OCI-LY7 (cell line): ENCODE measurements at regions not wholly inside any gene's neighbourhood (a gene's known extent, or its start where the extent isn't known, plus 50 kb on each side); places are given as distances from the start of the nearest gene placed in this dataset.

Source experiments
- BruUV-seq: library from RNA; stranded (reverse); fragments of 400-500 nt; replicated peaks from 2 replicates; lab custom pipeline; 2021; lab: Mats Ljungman, UMichigan
- CTCF ChIA-PET: fragments of 300-600 bp; sonication (Branson Sonifier 250); formaldehyde crosslinking; loops from one replicate; lab custom pipeline; 2022; ENCODE audit warnings: antibody characterized with exemption; ENCODE audit not compliant: unreplicated experiment; lab: Charles Lee
- POLR2A ChIA-PET: fragments of 300-600 bp; sonication (Branson Sonifier 250); formaldehyde crosslinking; loops from one replicate; lab custom pipeline; 2022; ENCODE audit warnings: antibody characterized with exemption; lab: Charles Lee
- DNase-seq: peaks from one replicate; pipeline ENCODE4 v3.0.0-alpha.2; 2015; ENCODE audit warnings: low spot score
- H2AFZ ChIP-seq: fragments of 200-600 bp; sonication (generic), shearing (Covaris generic); 2 replicates; pipeline ENCODE4 v1.6.1; 2014; ENCODE audit warnings: mild to moderate bottlenecking, antibody characterized with exemption, low read length, moderate library complexity
- H3K27ac ChIP-seq: fragments of 200-600 bp; sonication (generic); 2 replicates; pipeline ENCODE4 v1.5.1; 2014; ENCODE audit warnings: mixed run types, low read depth, mild to moderate bottlenecking, moderate library complexity, low read length, inconsistent platforms; ENCODE audit not compliant: poor library complexity, severe bottlenecking
- H3K36me3 ChIP-seq: fragments of 200-600 bp; sonication (generic); 2 replicates; pipeline ENCODE4 v1.6.1; 2014; ENCODE audit warnings: mild to moderate bottlenecking, antibody characterized with exemption, low read length, moderate library complexity, mixed read lengths; ENCODE audit not compliant: insufficient read depth
- H3K4me1 ChIP-seq: fragments of 200-600 bp; sonication (generic); 2 replicates; pipeline ENCODE4 v1.5.1; 2014; ENCODE audit warnings: mild to moderate bottlenecking, low read length; ENCODE audit not compliant: insufficient read depth, poor library complexity, severe bottlenecking
- H3K4me2 ChIP-seq: fragments of 200-600 bp; sonication (generic); 2 replicates; pipeline ENCODE4 v1.6.1; 2014; ENCODE audit warnings: mild to moderate bottlenecking, low read length
- H3K4me3 ChIP-seq: fragments of 200-600 bp; sonication (generic); 2 replicates; pipeline ENCODE4 v1.5.1; 2014; ENCODE audit warnings: mild to moderate bottlenecking, low read depth, low read length; ENCODE audit not compliant: poor library complexity, severe bottlenecking
- H3K79me2 ChIP-seq: fragments of 200-600 bp; sonication (generic); 2 replicates; pipeline ENCODE4 v1.6.1; 2016; ENCODE audit warnings: low read depth, mild to moderate bottlenecking, low read length, moderate library complexity, mixed read lengths; ENCODE audit not compliant: insufficient read depth
- H3K9me2 ChIP-seq: fragments of 200-600 bp; sonication (generic); 2 replicates; pipeline ENCODE4 v1.6.1; 2016; ENCODE audit warnings: mild to moderate bottlenecking, low read length, mixed read lengths; ENCODE audit not compliant: insufficient read depth
- H3K9me3 ChIP-seq: fragments of 200-600 bp; sonication (generic); 2 replicates; pipeline ENCODE4 v1.6.1; 2014; ENCODE audit warnings: mild to moderate bottlenecking, mixed run types, low read length, mixed read lengths
- H4K20me1 ChIP-seq: fragments of 200-600 bp; sonication (generic); 2 replicates; pipeline ENCODE4 v1.6.1; 2014; ENCODE audit warnings: mild to moderate bottlenecking, antibody characterized with exemption, low read length, moderate library complexity, mixed read lengths; ENCODE audit not compliant: insufficient read depth
- CTCF ChIP-seq: fragments of 200-600 bp; sonication (generic); conservative IDR thresholded peaks from 2 replicates; pipeline ENCODE4 v1.5.1; 2014; ENCODE audit warnings: mild to moderate bottlenecking, antibody characterized with exemption, low read length, moderate library complexity, mixed read lengths
- EZH2phosphoT487 ChIP-seq: fragments of 200-600 bp; sonication (generic); IDR thresholded peaks from 2 replicates; pipeline ENCODE4 v1.6.1; 2018; ENCODE audit warnings: low read depth, borderline replicate concordance, mild to moderate bottlenecking, mixed run types, antibody characterized with exemption, low read length, moderate library complexity, mixed read lengths
- intact Hi-C: fragments of 100-400 bp; cut with micrococcal nuclease; formaldehyde crosslinking; loops from one replicate; pipeline ENCODE4 v1.10.0; 2022; ENCODE audit not compliant: unreplicated experiment

GRCh38 chr4:124803026-124803425 lies 90.5 kb upstream of the ANKRD50 start:
- DNase-seq: no peak
- no peaks in the 10 kb centered on the region for H4K20me1 ChIP-seq
- BruUV-seq: no TSS peak
- CTCF ChIA-PET: no interaction called here
- H2AFZ ChIP-seq: no peak overlapping the region
- no peaks in the 10 kb centered on the region for H3K4me1 ChIP-seq
- H3K36me3 ChIP-seq: no peaks in the 10 kb centered on the region
- H3K9me3 ChIP-seq: no peaks in the 10 kb centered on the region
- intact Hi-C loops: no loop called here
- POLR2A ChIA-PET: no interaction called here
- H3K4me3 ChIP-seq: no peak overlapping the region
- no peak overlapping the region for H3K4me2 ChIP-seq
- no peaks in the 10 kb centered on the region for H3K79me2 ChIP-seq
- TF ChIP-seq CTCF (no peak), EZH2phosphoT487 (no peak)
- H3K9me2 ChIP-seq: no peaks in the 10 kb centered on the region
- H3K27ac ChIP-seq: no peak overlapping the region

- H3K79me2 ChIP-seq: no peaks in the 10 kb centered on the region
- H2AFZ ChIP-seq: no peak overlapping the region
- CTCF ChIA-PET: no interaction called here
- intact Hi-C loops: no loop called here
- no peak overlapping the region for H3K4me2 ChIP-seq
- no peaks in the 10 kb centered on the region for H3K4me1 ChIP-seq
- no peaks in the 10 kb centered on the region for H4K20me1 ChIP-seq
- H3K4me3 ChIP-seq: no peak overlapping the region
- BruUV-seq: no TSS peak
- no peaks in the 10 kb centered on the region for H3K9me2 ChIP-seq
- H3K36me3 ChIP-seq: no peaks in the 10 kb centered on the region
- POLR2A ChIA-PET: no interaction called here
- H3K9me3 ChIP-seq: no peaks in the 10 kb centered on the region
- TF ChIP-seq CTCF: no peak
- no peak for TF ChIP-seq EZH2phosphoT487
- H3K27ac ChIP-seq: no peak overlapping the region
- DNase-seq: no peak
Measured at GRCh38 chr4:124797223-124797622, 84.7 kb upstream of the ANKRD50 start.

GRCh38 chr4:124790471-124790870 lies 77.9 kb upstream of the ANKRD50 start:
- POLR2A ChIA-PET: no interaction called here
- TF ChIP-seq EZH2phosphoT487 (no peak), CTCF (no peak)

More at GRCh38 chr4:124790471-124790870, 77.9 kb upstream of the ANKRD50 start:
- no peak overlapping the region for H3K4me2 ChIP-seq
- no peaks in the 10 kb centered on the region for H3K36me3 ChIP-seq
- no peaks in the 10 kb centered on the region for H4K20me1 ChIP-seq
- no peaks in the 10 kb centered on the region for H3K79me2 ChIP-seq
- intact Hi-C loops: no loop called here
- H3K9me2 ChIP-seq: no peaks in the 10 kb centered on the region
- H3K9me3 ChIP-seq: no peaks in the 10 kb centered on the region
- DNase-seq: no peak
- no peak overlapping the region for H3K27ac ChIP-seq
- no peaks in the 10 kb centered on the region for H3K4me1 ChIP-seq
- no peak overlapping the region for H2AFZ ChIP-seq
- no peak overlapping the region for H3K4me3 ChIP-seq
- BruUV-seq: no TSS peak
- CTCF ChIA-PET: no interaction called here
